Trophoblast cell (in vitro differentiated cells and primary cell): ENCODE measurements at regions not wholly inside any gene's neighbourhood (a gene's known extent, or its start where the extent isn't known, plus 50 kb on each side); places are given as distances from the start of the nearest gene placed in this dataset.

ENCODE experiments used
- DNase-seq, 2 donors: peaks; one replicate each; pipeline ENCODE4 v3.0.0-alpha.2; 2016
- H2AFZ ChIP-seq: 2 replicates; pipeline ENCODE4 v1.6.1; 2013; ENCODE audit warnings: low read length, moderate library complexity, mild to moderate bottlenecking; ENCODE audit not compliant: insufficient read depth, poor library complexity
- H2AK5ac ChIP-seq: 2 replicates; pipeline ENCODE4 v1.6.1; 2013; ENCODE audit warnings: mild to moderate bottlenecking, low read length
- H2BK120ac ChIP-seq: 2 replicates; pipeline ENCODE4 v1.6.1; 2013; ENCODE audit warnings: low read length, mild to moderate bottlenecking, moderate library complexity; ENCODE audit not compliant: insufficient read depth, poor library complexity
- H2BK12ac ChIP-seq: 2 replicates; pipeline ENCODE4 v1.6.1; 2013; ENCODE audit warnings: mild to moderate bottlenecking, low read length, moderate library complexity
- H2BK5ac ChIP-seq: 2 replicates; pipeline ENCODE4 v1.6.1; 2013; ENCODE audit warnings: low read length, low read depth, moderate library complexity, mild to moderate bottlenecking; ENCODE audit not compliant: poor library complexity
- H3K14ac ChIP-seq: 2 replicates; pipeline ENCODE4 v1.6.1; 2013; ENCODE audit warnings: mild to moderate bottlenecking, low read length
- H3K18ac ChIP-seq: 2 replicates; pipeline ENCODE4 v1.6.1; 2013; ENCODE audit warnings: mild to moderate bottlenecking, low read length
- H3K23ac ChIP-seq: 2 replicates; pipeline ENCODE4 v1.6.1; 2013; ENCODE audit warnings: low read length
- H3K27ac ChIP-seq: 2 replicates; pipeline ENCODE4 v1.5.1; 2013; ENCODE audit warnings: low read depth, mild to moderate bottlenecking, inconsistent platforms, low read length, moderate library complexity
- H3K27me3 ChIP-seq: 2 replicates; pipeline ENCODE4 v1.6.1; 2013; ENCODE audit warnings: inconsistent platforms, mild to moderate bottlenecking, low read length, moderate library complexity; ENCODE audit not compliant: insufficient read depth
- H3K36me3 ChIP-seq, 2 experiments: 1 replicate in 1 of 2; 2 replicates in 1 of 2; pipeline ENCODE4 v1.6.1; 2013; ENCODE audit warnings: low read length in 2 of 2, mild to moderate bottlenecking in 2 of 2, moderate library complexity in 1 of 2; ENCODE audit not compliant: insufficient read depth in 2 of 2, control insufficient read depth in 1 of 2
- H3K4ac ChIP-seq: 2 replicates; pipeline ENCODE4 v1.6.1; 2013; ENCODE audit warnings: low read depth, mild to moderate bottlenecking, low read length, moderate library complexity
- H3K4me1 ChIP-seq, 2 experiments: 1 replicate in 1 of 2; 2 replicates in 1 of 2; pipeline ENCODE4 v1.6.1; 2013; ENCODE audit warnings: low read length in 2 of 2, mild to moderate bottlenecking in 2 of 2, moderate library complexity in 1 of 2; ENCODE audit not compliant: insufficient read depth in 2 of 2, control insufficient read depth in 1 of 2
- H3K4me2 ChIP-seq: 2 replicates; pipeline ENCODE4 v1.6.1; 2013; ENCODE audit warnings: inconsistent platforms, mild to moderate bottlenecking, low read length, moderate library complexity
- H3K4me3 ChIP-seq: 2 replicates; pipeline ENCODE4 v1.5.1; 2013; ENCODE audit warnings: mild to moderate bottlenecking, low read depth, low read length, inconsistent platforms
- H3K79me1 ChIP-seq: one replicate; pipeline ENCODE4 v1.6.1; 2013; ENCODE audit warnings: low read length
- H3K79me2 ChIP-seq: 2 replicates; pipeline ENCODE4 v1.6.1; 2013; ENCODE audit warnings: low read length, mild to moderate bottlenecking; ENCODE audit not compliant: control insufficient read depth, insufficient read depth, poor library complexity
- H3K9ac ChIP-seq: 2 replicates; pipeline ENCODE4 v1.6.1; 2013; ENCODE audit warnings: mild to moderate bottlenecking, low read length
- H3K9me3 ChIP-seq: 2 replicates; pipeline ENCODE4 v1.6.1; 2013; ENCODE audit warnings: low read depth, mild to moderate bottlenecking, control low read depth, inconsistent platforms, low read length; ENCODE audit not compliant: insufficient read depth
- H4K12ac ChIP-seq: 2 replicates; pipeline ENCODE4 v1.6.1; 2013; ENCODE audit warnings: low read depth, mild to moderate bottlenecking, low read length, moderate library complexity
- H4K8ac ChIP-seq: 2 replicates; pipeline ENCODE4 v1.6.1; 2013; ENCODE audit warnings: low read depth, mild to moderate bottlenecking, low read length, moderate library complexity
- H4K91ac ChIP-seq: one replicate; pipeline ENCODE4 v1.6.1; 2013; ENCODE audit warnings: low read depth, mild to moderate bottlenecking, low read length, moderate library complexity
- WGBS: extraction: QIAGEN DNeasy Blood & Tissue Kit; methylation state at CpG from one replicate; pipeline ENCODE4 v1.1.7; 2013; ENCODE audit warnings: missing lambda C conversion rate; ENCODE audit not compliant: insufficient read length, insufficient coverage; ENCODE audit errors: extremely low coverage; 5-methylcytosine and 5-hydroxymethylcytosine counted together

GRCh38 chr12:91478500-91478899, 295.9 kb upstream of the DCN start:
- H3K4me3 ChIP-seq = no peak overlapping the region
- no peak overlapping the region for H3K9ac ChIP-seq
- no peak overlapping the region for H3K14ac ChIP-seq
- no peak overlapping the region for H4K8ac ChIP-seq
- no peak overlapping the region for H3K4ac ChIP-seq
- no peaks in the 10 kb centered on the region for H3K79me1 ChIP-seq
- H3K79me2 ChIP-seq = no peaks in the 10 kb centered on the region
- no peak overlapping the region for H2AFZ ChIP-seq
- no peaks in the 10 kb centered on the region for H3K9me3 ChIP-seq
- H3K18ac ChIP-seq = no peak overlapping the region
- no peaks in the 10 kb centered on the region for H3K4me1 ChIP-seq
- H3K27me3 ChIP-seq = no peaks in the 10 kb centered on the region
- H3K27ac ChIP-seq = no peak overlapping the region
- no peak overlapping the region for H2BK5ac ChIP-seq
- no peak for DNase-seq
- H3K23ac ChIP-seq = no peak overlapping the region
- H2BK12ac ChIP-seq = no peak overlapping the region
- H2AK5ac ChIP-seq = no peak overlapping the region
- no CpG with 5 or more reads among the region's 1 CpG for WGBS
- no peak overlapping the region for H4K12ac ChIP-seq
- H4K91ac ChIP-seq = no peak overlapping the region
- no peak overlapping the region for H3K4me2 ChIP-seq
- H2BK120ac ChIP-seq = no peak overlapping the region
- no peaks in the 10 kb centered on the region for H3K36me3 ChIP-seq

GRCh38 chr12:91467686-91468085, 285.1 kb upstream of the DCN start:
- Histone ChIP-seq H3K27ac (no peak overlapping the region), H3K4me1 (no peaks in the 10 kb centered on the region), H3K9me3 (no peaks in the 10 kb centered on the region), H3K23ac (no peak overlapping the region), H3K18ac (no peak overlapping the region), H2BK12ac (no peak overlapping the region), H3K27me3 (no peaks in the 10 kb centered on the region), H3K4me2 (no peak overlapping the region), H4K91ac (no peak overlapping the region), H4K8ac (no peak overlapping the region), H3K14ac (no peak overlapping the region), H3K79me1 (no peaks in the 10 kb centered on the region), H3K4me3 (no peak overlapping the region), H3K4ac (no peak overlapping the region), H4K12ac (no peak overlapping the region), H2BK5ac (no peak overlapping the region), H3K9ac (no peak overlapping the region), H3K36me3 (no peaks in the 10 kb centered on the region), H2AFZ (no peak overlapping the region), H3K79me2 (no peaks in the 10 kb centered on the region), H2BK120ac (no peak overlapping the region), H2AK5ac (no peak overlapping the region)
- no peak for DNase-seq
- no CpG with 5 or more reads among the region's 4 CpGs for WGBS

GRCh38 chr12:91461061-91461460, 278.4 kb upstream of the DCN start:
- no peak overlapping the region for H3K14ac ChIP-seq
- no peak overlapping the region for H3K27ac ChIP-seq
- H2BK120ac ChIP-seq = no peak overlapping the region
- H3K4me3 ChIP-seq = no peak overlapping the region
- H3K79me2 ChIP-seq = no peaks in the 10 kb centered on the region
- H3K4me2 ChIP-seq = no peak overlapping the region
- no peak overlapping the region for H4K12ac ChIP-seq
- H2AK5ac ChIP-seq = no peak overlapping the region
- WGBS = no CpG with 5 or more reads among the region's 1 CpG
- H3K27me3 ChIP-seq = no peaks in the 10 kb centered on the region
- no peaks in the 10 kb centered on the region for H3K79me1 ChIP-seq
- no peak overlapping the region for H3K4ac ChIP-seq
- H3K18ac ChIP-seq = no peak overlapping the region
- H2BK12ac ChIP-seq = no peak overlapping the region
- no peaks in the 10 kb centered on the region for H3K4me1 ChIP-seq
- H3K9me3 ChIP-seq = no peaks in the 10 kb centered on the region
- no peak overlapping the region for H3K9ac ChIP-seq
- no peak overlapping the region for H2BK5ac ChIP-seq
- H3K36me3 ChIP-seq = no peaks in the 10 kb centered on the region
- no peak overlapping the region for H4K8ac ChIP-seq
- DNase-seq = no peak
- no peak overlapping the region for H2AFZ ChIP-seq
- no peak overlapping the region for H4K91ac ChIP-seq
- no peak overlapping the region for H3K23ac ChIP-seq

- no peak overlapping the region for H3K23ac ChIP-seq
- H3K4me3 ChIP-seq = no peak overlapping the region
- no peak overlapping the region for H3K4me2 ChIP-seq
- no peak overlapping the region for H2BK12ac ChIP-seq
- H3K36me3 ChIP-seq = no peaks in the 10 kb centered on the region
- H4K12ac ChIP-seq = no peak overlapping the region
- no peaks in the 10 kb centered on the region for H3K27me3 ChIP-seq
- no peak for DNase-seq
- H3K27ac ChIP-seq = no peak overlapping the region
- no peak overlapping the region for H3K9ac ChIP-seq
- H4K8ac ChIP-seq = no peak overlapping the region
- H2BK120ac ChIP-seq = no peak overlapping the region
- no peaks in the 10 kb centered on the region for H3K4me1 ChIP-seq
- no peak overlapping the region for H3K14ac ChIP-seq
- no peaks in the 10 kb centered on the region for H3K9me3 ChIP-seq
- no peak overlapping the region for H4K91ac ChIP-seq
- no peak overlapping the region for H2AFZ ChIP-seq
- H3K79me2 ChIP-seq = no peaks in the 10 kb centered on the region
- H2BK5ac ChIP-seq = no peak overlapping the region
- no peak overlapping the region for H3K4ac ChIP-seq
- H2AK5ac ChIP-seq = no peak overlapping the region
- H3K79me1 ChIP-seq = no peaks in the 10 kb centered on the region
- no peak overlapping the region for H3K18ac ChIP-seq
- no CpG with 5 or more reads among the region's 1 CpG for WGBS
These were observed 277.9 kb upstream of the DCN start for GRCh38 chr12:91460469-91460868.
